ENCODE measurements at regions not wholly inside any gene's neighbourhood (a gene's known extent, or its start where the extent isn't known, plus 50 kb on each side); places are given as distances from the start of the nearest gene placed in this dataset.

DNA sequence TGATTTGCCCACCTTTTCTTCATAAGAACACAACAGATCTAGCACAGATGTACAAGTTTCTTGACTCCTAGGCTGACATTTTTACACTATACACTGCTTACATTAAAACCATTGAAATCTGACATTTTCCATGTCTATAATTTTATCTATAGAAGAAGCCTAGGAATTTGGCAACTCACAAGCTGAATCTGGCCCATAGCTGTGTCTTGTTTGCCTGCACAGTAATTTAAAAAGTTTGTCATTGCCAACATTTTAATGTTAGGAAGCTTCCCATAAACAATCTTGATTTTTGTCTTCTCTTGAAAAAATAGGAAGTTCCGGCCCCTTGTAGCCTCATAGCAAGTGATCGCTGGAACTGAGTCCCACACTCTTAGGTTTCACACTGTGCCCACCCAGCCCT lies 394.6 kb upstream of the AZI2 start:
- DNase-seq, result no peak

DNA sequence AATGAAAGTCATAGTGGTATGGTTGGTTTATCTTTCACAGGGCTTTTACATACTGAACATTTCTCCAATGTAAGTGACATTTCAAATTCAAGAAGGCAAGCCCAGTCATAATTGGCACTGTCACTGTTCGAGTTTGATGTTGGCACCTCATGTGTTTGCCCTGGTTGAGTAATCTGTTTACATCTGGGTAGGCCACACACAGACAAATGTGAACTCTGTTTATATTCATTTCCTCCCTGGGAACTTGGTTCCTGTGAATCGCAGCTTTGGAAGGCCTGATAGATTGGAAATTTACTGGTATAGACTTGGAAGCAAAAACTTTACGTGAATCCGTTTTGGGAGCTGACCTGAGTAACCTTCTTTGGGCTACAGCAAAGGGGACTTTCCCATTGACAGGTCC lies 395.2 kb upstream of the AZI2 start:
- no peak for DNase-seq

DNA sequence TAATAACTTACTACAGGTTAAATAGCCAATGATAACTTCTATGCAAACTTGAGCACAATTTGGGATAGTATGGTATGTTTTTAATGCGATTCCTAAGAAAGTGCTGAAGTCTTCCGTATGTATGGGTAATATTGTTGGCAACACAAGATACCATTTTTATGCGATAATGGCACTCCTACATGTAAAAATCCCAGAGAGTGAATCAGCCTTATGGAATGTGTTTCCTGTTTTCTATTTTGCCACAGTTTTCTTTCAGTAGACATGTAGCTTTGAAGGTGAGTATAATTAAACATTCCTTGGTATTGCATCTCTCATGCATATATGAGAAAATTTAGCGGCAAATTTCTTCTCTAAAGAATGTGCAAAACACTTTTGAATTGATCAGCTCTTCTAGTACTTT lies 396.8 kb upstream of the AZI2 start:
- no peak for DNase-seq

DNA sequence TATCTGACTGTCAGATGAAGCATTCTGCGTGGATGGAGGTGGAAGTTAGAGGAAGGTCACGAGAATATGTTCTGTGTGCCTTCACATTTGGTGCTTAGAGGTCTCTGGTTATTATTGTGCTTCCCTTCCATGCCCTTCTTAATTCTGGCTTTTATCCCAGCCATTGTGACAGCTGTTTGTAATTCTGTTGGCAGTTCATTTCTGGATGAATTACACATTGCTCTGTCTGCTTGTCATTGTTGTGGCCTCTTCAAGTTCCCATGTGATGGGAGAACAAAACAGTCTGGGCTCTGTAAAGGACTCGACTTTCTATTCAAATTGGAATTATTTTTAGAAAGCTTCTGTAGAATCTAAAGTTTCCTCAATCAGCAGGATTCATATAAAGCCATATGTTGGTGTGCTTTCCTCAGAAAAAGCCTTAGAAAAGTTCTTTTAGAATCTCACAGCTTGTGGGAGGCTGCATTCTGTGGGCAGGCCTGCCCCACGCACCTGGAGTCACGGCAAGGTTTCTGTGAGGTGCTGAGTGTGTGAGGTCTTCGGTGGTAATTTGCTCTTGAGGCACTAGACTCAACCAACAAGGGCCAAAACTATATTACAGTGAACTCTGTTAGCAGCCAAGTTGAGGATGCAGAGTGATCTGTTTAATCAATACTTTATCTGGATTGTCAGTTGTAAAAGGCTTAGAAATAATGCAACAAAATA lies 397.4 kb upstream of the AZI2 start:
- DNase-seq, result no peak

DNA sequence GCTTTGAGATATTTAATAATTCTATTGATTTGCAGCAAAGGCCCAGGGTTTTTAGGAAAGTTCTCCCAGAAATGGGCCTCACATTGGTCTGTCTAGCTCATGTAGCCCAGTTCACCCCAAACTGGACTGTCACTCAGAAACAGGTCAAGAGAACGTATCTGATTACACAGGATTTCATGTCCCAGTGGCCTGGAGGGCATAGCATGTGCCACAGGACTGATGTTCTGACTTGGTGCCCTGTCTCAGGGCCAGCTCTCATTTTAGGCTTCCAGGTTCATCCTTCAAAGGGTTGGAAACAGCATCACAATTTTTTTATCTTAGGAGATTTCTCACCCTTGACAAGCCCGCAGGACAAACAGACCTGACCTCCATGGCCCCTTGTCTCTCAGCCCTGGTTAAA lies 398.4 kb upstream of the AZI2 start:
- DNase-seq, result no peak

DNA sequence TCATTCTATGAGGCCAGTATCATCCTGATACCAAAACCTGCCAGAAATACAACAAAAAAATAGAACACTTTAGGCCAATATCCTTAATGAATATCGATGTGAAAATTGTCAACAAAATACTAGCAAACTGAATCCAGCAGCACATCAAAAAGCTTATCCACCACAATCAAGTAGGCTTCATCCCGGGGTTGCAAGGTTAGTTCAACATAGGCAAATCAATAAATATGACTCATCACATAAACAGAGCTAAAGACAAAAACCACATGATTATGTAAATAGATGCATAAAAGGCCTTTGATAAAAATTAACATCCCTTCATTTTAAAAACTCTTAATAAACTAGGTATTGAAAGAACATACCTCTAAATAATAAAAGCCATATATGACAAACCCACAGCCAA lies 403.2 kb upstream of the AZI2 start:
- DNase-seq, result no peak

DNA sequence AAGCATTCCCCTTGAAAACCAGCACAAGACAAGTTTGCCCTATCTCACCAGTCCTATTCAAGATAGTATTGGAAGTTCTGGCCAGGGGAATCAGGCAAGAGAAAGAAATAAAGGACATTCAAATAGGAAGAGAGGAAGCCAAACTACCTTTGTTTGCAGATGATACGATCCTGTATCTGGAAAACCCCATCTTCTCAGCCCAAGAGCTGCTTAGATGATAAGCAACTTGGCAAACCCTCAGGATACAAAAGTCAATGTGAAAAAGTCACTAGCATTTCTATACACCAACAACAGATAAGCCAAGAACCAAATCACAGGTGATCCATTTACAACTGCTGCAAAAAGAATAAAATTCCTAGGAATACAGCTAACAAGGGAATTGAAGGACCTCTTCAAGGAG lies 403.7 kb upstream of the AZI2 start:
- DNase-seq, result no peak

DNA sequence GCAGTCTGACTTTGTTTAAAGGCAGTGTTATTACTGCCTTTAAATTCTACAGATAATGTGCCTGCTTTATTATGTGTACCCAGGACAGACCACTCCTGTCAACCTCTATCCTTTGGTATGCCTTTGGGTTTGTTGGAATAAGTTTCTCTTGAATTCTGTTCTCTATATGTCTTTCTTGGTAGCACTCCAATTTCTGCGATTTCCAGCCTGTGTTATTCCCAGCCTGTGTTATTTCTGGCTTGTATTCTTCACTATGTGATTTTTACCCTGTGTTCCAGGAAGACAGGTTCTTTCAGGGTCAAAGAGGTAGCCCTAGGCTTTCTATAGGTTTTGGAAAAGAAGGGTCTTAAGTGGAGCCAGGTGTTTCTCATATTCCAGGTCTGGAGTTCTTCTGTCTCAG lies 407.4 kb upstream of the AZI2 start:
- no peak for DNase-seq

DNA sequence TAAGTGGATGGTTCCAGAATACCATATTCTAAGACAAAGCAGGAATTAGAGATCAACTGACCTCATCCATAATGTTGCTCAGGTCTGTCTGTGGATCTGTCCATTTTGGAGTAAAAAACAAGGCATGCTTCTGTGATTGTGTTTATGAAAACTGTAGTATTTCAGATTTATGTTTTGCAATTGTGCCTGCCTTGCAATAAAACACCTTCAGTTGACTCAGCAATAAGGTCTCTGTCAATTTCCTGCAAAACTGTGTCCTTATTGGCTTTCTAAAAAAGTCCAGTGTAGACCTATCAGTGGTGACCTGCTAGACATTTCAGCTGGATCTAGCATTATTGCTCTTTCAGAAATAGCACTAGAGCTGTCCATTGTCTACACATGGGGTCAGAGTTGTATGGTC lies 409.5 kb upstream of the AZI2 start:
- DNase-seq, result no peak

DNA sequence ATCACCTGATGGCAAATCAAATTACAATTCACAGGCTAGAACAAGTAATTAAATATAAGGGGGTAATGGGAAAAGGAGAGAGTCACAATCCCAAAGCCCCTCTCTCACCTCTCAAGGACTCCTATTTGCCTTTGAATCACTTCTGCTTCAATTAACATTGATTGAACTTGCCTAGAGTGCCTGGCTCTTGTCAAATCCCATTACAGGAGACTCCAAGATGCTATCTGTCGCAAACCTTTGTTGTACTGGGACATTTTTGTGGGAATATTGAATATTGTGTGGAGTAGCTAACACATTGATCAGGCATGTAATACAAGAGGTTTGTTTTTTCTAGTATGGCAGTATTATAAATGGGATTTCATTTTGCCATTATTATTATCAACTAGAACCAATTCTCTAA lies 412.8 kb upstream of the AZI2 start:
- no peak for DNase-seq

DNA sequence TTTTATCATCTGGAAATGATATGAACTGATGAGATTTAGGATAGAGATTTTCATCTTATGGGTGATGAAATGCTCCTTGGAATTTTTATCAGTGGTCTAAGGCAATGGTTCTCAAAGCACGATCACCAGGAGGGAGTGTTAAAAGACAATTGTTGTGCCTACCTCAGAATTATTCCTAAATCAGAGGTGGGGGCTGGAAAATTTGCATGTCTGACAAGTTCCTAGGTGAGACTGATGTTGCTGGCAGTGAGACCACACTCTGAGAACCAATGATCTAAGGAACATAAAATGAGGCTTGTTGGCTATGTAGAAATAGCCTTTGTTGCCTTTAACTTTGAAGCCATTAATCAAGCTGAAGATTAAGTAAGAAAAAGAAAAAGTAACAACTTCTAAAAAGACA lies 416.6 kb upstream of the AZI2 start:
- no peak for DNase-seq

DNA sequence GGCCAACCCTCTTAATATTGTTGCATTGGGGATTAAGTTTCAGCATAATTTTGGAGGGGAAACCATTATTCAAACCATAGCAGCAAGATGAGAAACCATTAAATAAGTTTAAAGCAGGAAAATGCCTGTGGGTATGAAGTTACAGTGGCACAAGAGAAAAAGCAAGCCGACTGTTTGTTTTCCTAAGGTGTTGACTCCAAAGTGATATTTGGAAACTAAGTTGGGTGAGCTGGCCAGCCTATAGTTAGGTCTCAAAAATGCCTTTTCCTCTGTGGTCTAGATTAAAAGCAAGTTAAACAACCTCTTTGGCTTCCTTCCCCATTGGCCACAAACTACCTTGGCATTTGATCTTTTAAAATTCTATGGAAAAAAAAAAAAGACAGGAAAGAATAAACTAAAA lies 419.8 kb upstream of the AZI2 start:
- DNase-seq, result no peak

DNA sequence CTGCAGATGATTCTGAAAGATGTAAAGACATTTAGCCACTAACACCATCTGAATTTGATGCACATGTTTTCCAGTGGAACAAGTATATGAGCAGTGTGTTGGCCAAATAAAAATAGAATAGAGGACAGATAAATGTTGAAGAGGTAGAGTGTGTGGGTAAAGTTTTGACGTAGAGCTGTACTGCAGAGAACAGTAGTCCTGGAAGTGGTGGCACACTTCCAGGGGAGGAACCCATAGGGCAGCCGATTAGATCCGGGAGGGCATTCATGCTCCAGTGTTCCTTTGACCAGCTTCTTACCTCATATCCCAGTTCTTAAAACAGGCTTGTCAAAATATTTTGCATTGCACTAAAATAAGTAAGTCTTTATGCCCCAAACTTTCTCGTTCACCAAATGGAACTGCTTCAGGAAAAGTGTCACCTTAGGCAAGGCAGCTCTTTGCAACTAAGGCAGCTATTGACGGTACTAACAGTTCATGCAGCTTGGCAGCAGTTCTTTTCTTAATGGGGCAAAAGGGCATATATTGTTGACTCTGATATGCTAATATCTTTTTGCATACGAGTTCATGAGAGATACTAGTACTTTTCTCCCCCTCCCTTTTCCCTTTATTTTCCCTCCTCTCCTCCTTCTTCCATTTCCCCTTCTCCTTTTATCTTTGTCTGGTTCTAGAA lies 429.3 kb upstream of the AZI2 start:
- no peak for DNase-seq

DNA sequence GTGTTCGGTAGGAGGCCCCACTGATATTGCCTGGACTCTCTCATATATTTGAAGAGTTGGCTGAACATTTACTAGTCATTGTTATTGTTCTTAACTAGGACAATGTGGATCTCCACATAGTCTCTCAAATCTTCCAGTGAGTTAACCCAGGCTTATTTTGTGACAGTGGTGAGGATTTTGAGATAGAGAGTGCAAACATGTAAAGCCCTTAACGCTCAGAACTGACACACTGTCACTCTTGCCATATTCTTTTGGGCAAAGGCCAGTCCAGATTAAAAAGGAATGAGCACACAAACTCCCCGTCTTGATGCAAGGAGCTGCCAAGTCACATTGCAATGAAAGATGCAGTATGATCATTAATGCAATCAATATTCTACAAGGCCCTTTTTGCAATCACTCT lies 431.9 kb upstream of the AZI2 start:
- no peak for DNase-seq

DNA sequence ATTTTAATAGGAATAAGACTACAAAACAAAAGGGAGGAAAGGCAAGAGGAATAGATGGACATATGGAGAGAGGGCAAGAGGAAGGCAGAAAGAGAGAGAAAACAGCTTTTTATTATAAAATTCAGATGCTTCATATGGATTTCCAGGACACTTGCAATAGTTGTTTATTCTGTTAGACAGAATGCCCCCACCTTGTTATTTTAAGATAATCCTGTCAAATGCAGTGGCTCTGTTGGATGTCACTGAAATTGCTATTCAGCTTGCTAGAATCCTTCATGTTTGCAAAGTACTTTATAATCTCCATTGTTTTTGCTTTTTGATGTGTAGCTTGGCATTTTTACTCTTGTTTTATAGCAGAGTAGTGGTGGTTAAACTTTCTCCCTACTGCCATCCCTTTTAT lies 432.4 kb upstream of the AZI2 start:
- DNase-seq, result no peak

DNA sequence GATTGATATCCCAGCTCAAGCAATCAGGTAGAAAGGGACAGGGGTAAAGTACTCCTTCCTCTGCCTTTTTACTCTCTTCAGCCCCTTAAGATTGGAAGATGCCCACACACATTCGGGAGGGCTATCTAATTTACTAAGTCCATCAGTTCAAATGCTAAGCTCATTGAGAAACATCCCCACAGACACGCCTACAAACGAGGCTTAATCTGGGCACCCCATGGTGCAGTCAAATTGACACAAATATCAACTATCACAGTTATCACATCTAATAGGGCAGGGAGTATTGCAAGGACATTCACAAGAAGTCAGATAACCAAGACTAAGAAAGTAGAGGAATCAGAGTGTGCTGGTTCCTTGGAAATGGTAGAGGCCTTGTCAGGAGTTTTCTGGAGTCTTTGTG lies 437.8 kb upstream of the AZI2 start:
- no peak for DNase-seq

DNA sequence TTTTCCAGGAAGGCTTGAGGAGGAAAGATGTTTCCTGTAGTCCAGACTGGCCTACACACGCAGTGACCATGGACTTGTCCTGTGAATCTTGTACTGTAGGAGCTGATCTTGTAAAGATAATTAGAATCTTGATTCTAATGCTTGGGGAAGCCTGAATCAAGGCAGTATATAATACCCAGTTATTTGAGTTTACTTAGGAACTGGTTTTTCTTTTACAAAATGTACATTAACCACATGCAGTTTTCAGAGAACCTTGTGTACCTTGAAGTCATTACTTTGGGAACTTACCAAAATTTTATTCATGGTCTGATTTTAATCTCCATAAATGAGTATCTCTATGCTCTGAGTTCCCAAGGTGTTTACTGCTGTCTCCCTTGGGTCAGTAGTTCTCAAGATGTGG lies 439.9 kb upstream of the AZI2 start:
- DNase-seq, result no peak

DNA sequence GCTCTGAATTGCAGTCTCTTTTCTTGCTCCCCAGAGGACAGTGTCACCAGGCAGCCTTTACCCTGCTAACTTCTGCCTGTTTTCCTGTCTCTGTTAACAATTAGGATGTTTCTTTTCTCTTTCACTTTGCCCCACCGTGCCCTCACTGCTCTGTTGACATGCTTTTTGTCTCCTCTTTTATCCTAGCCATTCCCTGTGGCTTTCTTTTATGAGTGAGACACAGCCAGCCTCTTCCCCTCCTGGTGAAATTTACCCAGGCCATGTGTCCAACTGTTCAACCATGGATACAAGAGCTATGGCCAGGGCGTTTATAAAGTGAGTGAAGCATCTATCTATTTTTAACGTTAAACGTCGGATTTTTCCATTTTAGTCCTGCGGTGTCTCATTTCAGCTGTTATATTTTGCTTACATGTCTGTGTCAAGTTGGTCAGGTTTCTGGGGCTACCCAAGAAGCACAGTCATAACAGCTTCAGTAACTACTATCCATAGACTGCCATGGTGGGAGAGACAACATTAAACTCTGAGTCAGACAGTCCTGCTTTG lies 443.2 kb upstream of the AZI2 start:
- no peak for DNase-seq

DNA sequence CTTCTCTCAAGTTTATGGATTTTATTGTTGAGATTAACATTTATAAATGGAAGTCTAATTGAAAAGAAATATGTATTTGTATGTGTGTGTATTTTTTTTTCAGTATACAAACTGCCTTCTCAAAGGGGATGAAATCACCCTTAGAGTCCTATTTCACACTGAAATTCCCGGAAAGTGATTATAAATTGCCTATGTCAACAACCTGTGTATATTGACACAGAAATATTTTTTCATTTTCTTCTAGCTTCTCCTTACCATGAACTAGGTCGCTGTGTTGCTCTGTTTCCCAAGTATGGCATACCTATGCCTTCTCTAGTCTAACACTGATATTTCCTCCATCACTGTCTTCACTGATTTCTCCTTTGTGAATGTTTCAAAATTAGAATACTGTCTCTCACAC lies 444.0 kb upstream of the AZI2 start:
- DNase-seq, result no peak

DNA sequence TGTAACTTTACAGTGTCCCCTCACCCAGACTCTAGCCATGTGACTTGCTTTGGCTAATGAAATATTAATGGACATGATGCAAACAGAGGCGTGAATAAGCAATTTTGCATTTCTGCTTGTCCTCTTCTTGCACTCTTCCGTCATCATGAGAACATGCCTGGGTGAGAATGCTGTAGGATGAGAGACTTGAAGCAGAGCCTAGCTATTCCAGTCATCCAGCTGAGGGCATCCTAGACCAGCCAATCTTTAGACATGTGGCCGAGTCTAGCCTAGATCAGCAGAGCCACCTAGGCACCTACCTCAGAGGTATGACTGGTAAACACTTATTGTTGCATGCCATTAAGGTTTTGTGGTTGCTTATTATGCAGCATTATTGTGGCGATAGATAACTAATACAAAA lies 450.5 kb upstream of the AZI2 start:
- DNase-seq, result no peak

DNA sequence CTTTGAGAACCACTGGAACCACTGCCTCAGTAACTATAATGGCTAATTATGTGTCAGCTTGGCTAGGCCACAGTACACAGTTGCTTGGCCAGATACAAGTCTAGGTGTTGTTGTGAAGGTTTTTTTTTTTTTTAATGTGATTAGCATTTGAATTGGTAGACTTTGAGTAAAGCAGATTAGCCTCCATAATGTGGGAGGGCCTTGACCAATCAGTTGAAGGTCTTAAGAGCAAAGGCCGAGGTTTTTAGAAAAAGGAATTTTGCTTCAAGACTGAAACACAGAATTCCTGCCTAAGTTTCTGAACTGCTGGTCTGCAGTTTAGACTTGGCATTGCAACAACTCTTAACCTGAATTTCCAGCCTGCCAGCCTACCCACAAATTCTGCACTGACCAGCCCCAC lies 451.6 kb upstream of the AZI2 start:
- no peak for DNase-seq

DNA sequence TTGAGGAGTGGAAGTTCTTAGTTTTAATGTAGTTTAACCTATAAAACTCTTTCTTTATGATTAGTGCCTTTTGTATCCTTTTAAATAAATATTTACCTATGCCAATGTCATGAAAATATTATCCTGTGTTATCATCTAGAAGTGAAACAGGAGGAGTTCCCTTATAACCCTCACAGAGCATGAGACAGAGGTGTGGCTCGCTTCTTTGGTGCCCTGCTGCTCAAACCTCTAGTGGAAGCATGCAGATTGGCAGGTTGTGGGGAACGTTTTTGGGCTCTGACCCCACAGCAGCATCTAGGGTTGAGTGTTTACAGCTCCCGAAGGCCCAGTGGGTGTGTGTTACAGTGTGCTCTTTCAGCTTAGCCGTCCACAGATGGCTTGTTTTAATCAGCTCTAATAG lies 459.4 kb upstream of the AZI2 start:
- DNase-seq, result no peak

DNA sequence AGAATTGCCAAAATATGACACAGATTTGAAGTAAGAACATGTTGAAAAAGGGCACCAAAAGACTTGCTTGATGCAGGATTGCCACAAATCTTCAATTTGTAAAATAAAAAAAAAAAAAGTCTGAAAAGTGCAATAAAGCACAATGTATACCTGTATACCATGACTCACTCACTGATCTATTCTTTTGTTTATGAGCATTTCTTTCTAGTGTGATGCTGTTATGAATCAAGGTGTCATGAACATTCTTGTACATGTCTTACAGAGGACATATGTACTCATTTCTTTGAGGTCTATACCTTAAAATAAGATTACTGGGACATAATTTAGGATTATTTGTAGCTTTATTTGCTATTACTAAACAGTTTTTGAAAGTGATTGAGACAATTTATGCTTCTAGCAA lies 464.9 kb upstream of the RBMS3 start:
- DNase-seq, result no peak

DNA sequence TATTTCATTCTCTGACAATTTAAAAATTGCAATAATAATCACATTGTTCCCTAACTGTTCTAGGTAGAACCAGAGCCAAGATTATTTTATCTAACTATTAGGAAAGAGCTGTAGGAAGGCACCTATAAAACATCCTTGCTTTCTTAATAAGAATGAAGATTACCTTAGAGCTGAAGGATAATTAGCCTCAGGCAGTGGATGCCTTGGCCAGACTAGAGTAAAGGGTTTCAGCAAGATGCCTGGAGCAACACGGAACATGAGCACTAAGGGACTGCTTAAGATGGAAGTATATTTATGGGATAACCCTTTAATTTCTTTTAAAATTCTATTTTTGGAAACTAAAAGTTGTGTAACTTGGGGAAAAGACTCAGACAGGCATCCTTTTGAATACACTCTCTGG lies 456.6 kb upstream of the RBMS3 start:
- no peak for DNase-seq

DNA sequence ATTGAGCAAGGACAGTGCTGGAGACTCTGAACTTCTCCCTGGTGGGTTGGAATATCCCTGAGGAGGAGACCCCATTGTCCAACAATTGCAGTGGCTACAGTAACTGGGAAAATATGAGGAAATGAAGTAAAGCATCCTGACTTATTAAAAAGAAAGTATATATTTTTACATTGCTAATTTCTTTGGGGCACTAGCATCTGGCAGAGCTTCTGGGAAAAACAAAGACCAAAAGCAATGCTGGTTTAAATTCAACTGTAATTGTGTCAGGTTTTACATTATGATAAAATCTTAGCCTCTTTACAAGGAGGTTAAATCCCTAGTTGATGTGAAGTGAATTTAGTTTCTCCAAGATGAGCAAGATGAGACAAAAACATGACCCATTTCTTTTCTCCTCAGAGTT lies 454.0 kb upstream of the RBMS3 start:
- DNase-seq, result no peak

Data from DMS 273 treated with DMSO at 0.1 percent for 48 hours (cell line).